ENCODE measurements at regions not wholly inside any gene's neighbourhood (a gene's known extent, or its start where the extent isn't known, plus 50 kb on each side); places are given as distances from the start of the nearest gene placed in this dataset.
"Not testable (repeated sequence)": the region's sequence is repeated elsewhere in the genome, so short reads cannot be mapped to it uniquely, and the experiment has no call there.

GRCh38 chr14:45756412-45756811 lies 503.4 kb upstream of the MIS18BP1 start:
- H3K4me1 Mint-ChIP-seq; POLR2A ChIA-PET; H3K27ac Mint-ChIP-seq; ATAC-seq; CTCF ChIA-PET; H3K27me3 Mint-ChIP-seq; DNase-seq; intact Hi-C loops (cut with DNase I, micrococcal nuclease); H3K36me3 Mint-ChIP-seq (ENCODE audit: low read depth); H3K4me3 Mint-ChIP-seq: not testable (repeated sequence)
- peaks cover 24% of the 10 kb centered on the region for H3K9me3 Mint-ChIP-seq (ENCODE audit: low read depth)

- Mint-ChIP-seq H3K4me1 (no peaks in the 10 kb centered on the region), H3K9me3 (ENCODE audit: low read depth) (peaks cover 10% of the 10 kb centered on the region), H3K4me3 (no peak overlapping the region), H3K36me3 (ENCODE audit: low read depth) (no peaks in the 10 kb centered on the region), H3K27me3 (no peaks in the 10 kb centered on the region), H3K27ac (no peak overlapping the region)
- no peak for ATAC-seq
- DNase-seq, result no peak
- ChIA-PET POLR2A (no interaction called here), CTCF (no interaction called here)
- intact Hi-C loops (cut with DNase I, micrococcal nuclease), result no loop called here
Measured at GRCh38 chr14:45743884-45744283, 490.9 kb upstream of the MIS18BP1 start.

- no peak overlapping the region for H3K4me3 Mint-ChIP-seq
- no peaks in the 10 kb centered on the region for H3K27me3 Mint-ChIP-seq
- H3K4me1 Mint-ChIP-seq, result no peaks in the 10 kb centered on the region
- H3K9me3 Mint-ChIP-seq (ENCODE audit: low read depth), result peaks cover 12% of the 10 kb centered on the region
- POLR2A ChIA-PET, result no interaction called here
- intact Hi-C loops (cut with DNase I, micrococcal nuclease), result no loop called here
- no peaks in the 10 kb centered on the region for H3K36me3 Mint-ChIP-seq (ENCODE audit: low read depth)
- DNase-seq (no peak), ATAC-seq (no peak)
- no peak overlapping the region for H3K27ac Mint-ChIP-seq
- CTCF ChIA-PET, result no interaction called here
Measured at GRCh38 chr14:45742187-45742586, 489.2 kb upstream of the MIS18BP1 start.

GRCh38 chr14:45728434-45729225 lies 475.6 kb upstream of the MIS18BP1 start:
- H3K4me1 Mint-ChIP-seq, result no peaks in the 10 kb centered on the region
- no peaks in the 10 kb centered on the region for H3K27me3 Mint-ChIP-seq
- no peaks in the 10 kb centered on the region for H3K36me3 Mint-ChIP-seq (ENCODE audit: low read depth)
- H3K4me3 Mint-ChIP-seq, result no peak overlapping the region
- no peak for ATAC-seq
- H3K27ac Mint-ChIP-seq, result no peak overlapping the region
- no peak for DNase-seq
- CTCF ChIA-PET, result no interaction called here
- peaks cover 4% of the 10 kb centered on the region for H3K9me3 Mint-ChIP-seq (ENCODE audit: low read depth)
- POLR2A ChIA-PET, result no interaction called here
- intact Hi-C loops (cut with DNase I, micrococcal nuclease), result no loop called here

GRCh38 chr14:45727133-45727532 lies 474.1 kb upstream of the MIS18BP1 start:
- no peak for ATAC-seq
- ChIA-PET CTCF (no interaction called here), POLR2A (no interaction called here)
- no peak for DNase-seq
- Mint-ChIP-seq H3K4me1 (no peaks in the 10 kb centered on the region), H3K27me3 (no peaks in the 10 kb centered on the region), H3K27ac (no peak overlapping the region), H3K36me3 (ENCODE audit: low read depth) (no peaks in the 10 kb centered on the region), H3K9me3 (ENCODE audit: low read depth) (peaks cover 7% of the 10 kb centered on the region), H3K4me3 (no peak overlapping the region)
- intact Hi-C loops (cut with DNase I, micrococcal nuclease), result no loop called here

GRCh38 chr14:45721472-45721871 lies 468.5 kb upstream of the MIS18BP1 start:
- Mint-ChIP-seq H3K9me3 (ENCODE audit: low read depth) (peaks cover 18% of the 10 kb centered on the region), H3K4me1 (no peaks in the 10 kb centered on the region), H3K4me3 (no peak overlapping the region), H3K36me3 (ENCODE audit: low read depth) (no peaks in the 10 kb centered on the region), H3K27me3 (no peaks in the 10 kb centered on the region), H3K27ac (no peak overlapping the region)
- POLR2A ChIA-PET, result no interaction called here
- no peak for DNase-seq
- no peak for ATAC-seq
- CTCF ChIA-PET, result no interaction called here
- intact Hi-C loops (cut with DNase I, micrococcal nuclease), result no loop called here

- intact Hi-C loops (cut with DNase I, micrococcal nuclease), result loop anchor here in 1 of 2 experiments (10.0 kb wide), 1 partner anchor 292 kb away; no protein-coding TSS in a partner anchor
- Mint-ChIP-seq H3K4me3 (no peak overlapping the region), H3K9me3 (ENCODE audit: low read depth) (peaks cover 24% of the 10 kb centered on the region), H3K27ac (no peak overlapping the region), H3K4me1 (no peaks in the 10 kb centered on the region), H3K36me3 (ENCODE audit: low read depth) (no peaks in the 10 kb centered on the region), H3K27me3 (no peaks in the 10 kb centered on the region)
- ChIA-PET CTCF (interaction anchor here (1.1 kb wide), 1 partner anchor 9 kb away, joined by 3 read pairs; no protein-coding TSS in a partner anchor), POLR2A (no interaction called here)
- DNase-seq (no peak), ATAC-seq (no peak)
Measured at GRCh38 chr14:45716572-45716971, 463.6 kb upstream of the MIS18BP1 start.

GRCh38 chr14:45715946-45716345 lies 462.9 kb upstream of the MIS18BP1 start:
- CTCF ChIA-PET, result no interaction called here

GRCh38 chr14:45709541-45709940 lies 456.5 kb upstream of the MIS18BP1 start:
- CTCF ChIA-PET, result no interaction called here
- intact Hi-C loops (cut with DNase I, micrococcal nuclease), result no loop called here
- no peak overlapping the region for H3K4me3 Mint-ChIP-seq
- H3K4me1 Mint-ChIP-seq, result no peaks in the 10 kb centered on the region
- no peaks in the 10 kb centered on the region for H3K27me3 Mint-ChIP-seq
- DNase-seq, result no peak
- H3K27ac Mint-ChIP-seq, result no peak overlapping the region
- H3K36me3 Mint-ChIP-seq (ENCODE audit: low read depth), result no peaks in the 10 kb centered on the region
- POLR2A ChIA-PET, result no interaction called here
- ATAC-seq, result no peak
- H3K9me3 Mint-ChIP-seq (ENCODE audit: low read depth), result peaks cover 8% of the 10 kb centered on the region

More at GRCh38 chr14:45715946-45716345, 462.9 kb upstream of the MIS18BP1 start:
- intact Hi-C loops (cut with DNase I, micrococcal nuclease), result loop anchor here in 1 of 2 experiments (10.0 kb wide), 1 partner anchor 291 kb away; no protein-coding TSS in a partner anchor
- no peak for DNase-seq
- Mint-ChIP-seq H3K9me3 (ENCODE audit: low read depth) (peaks cover 24% of the 10 kb centered on the region), H3K4me1 (no peaks in the 10 kb centered on the region), H3K27ac (no peak overlapping the region), H3K4me3 (no peak overlapping the region), H3K27me3 (no peaks in the 10 kb centered on the region), H3K36me3 (ENCODE audit: low read depth) (no peaks in the 10 kb centered on the region)
- POLR2A ChIA-PET, result no interaction called here
- ATAC-seq, result no peak

- CTCF ChIA-PET, result no interaction called here
- POLR2A ChIA-PET, result no interaction called here
- no peak for ATAC-seq
- no peaks in the 10 kb centered on the region for H3K4me1 Mint-ChIP-seq
- intact Hi-C loops (cut with DNase I, micrococcal nuclease), result no loop called here
- H3K27me3 Mint-ChIP-seq, result no peaks in the 10 kb centered on the region
- H3K9me3 Mint-ChIP-seq (ENCODE audit: low read depth), result peaks cover 5% of the 10 kb centered on the region
- H3K36me3 Mint-ChIP-seq (ENCODE audit: low read depth), result no peaks in the 10 kb centered on the region
- no peak for DNase-seq
- H3K4me3 Mint-ChIP-seq, result no peak overlapping the region
- H3K27ac Mint-ChIP-seq, result no peak overlapping the region
Measured at GRCh38 chr14:45705940-45706534, 453.0 kb upstream of the MIS18BP1 start.

GRCh38 chr14:45699471-45699870 lies 446.5 kb upstream of the MIS18BP1 start:
- Mint-ChIP-seq H3K27me3 (no peaks in the 10 kb centered on the region), H3K4me1 (no peaks in the 10 kb centered on the region), H3K36me3 (ENCODE audit: low read depth) (no peaks in the 10 kb centered on the region), H3K4me3 (no peak overlapping the region), H3K27ac (no peak overlapping the region), H3K9me3 (ENCODE audit: low read depth) (peaks cover 9% of the 10 kb centered on the region)
- POLR2A ChIA-PET, result no interaction called here
- intact Hi-C loops (cut with DNase I, micrococcal nuclease), result no loop called here
- CTCF ChIA-PET, result no interaction called here
- ATAC-seq (no peak), DNase-seq (no peak)

GRCh38 chr14:45698462-45699134 lies 445.6 kb upstream of the MIS18BP1 start:
- Mint-ChIP-seq H3K27ac (no peak overlapping the region), H3K4me1 (no peaks in the 10 kb centered on the region), H3K36me3 (ENCODE audit: low read depth) (no peaks in the 10 kb centered on the region), H3K4me3 (no peak overlapping the region), H3K9me3 (ENCODE audit: low read depth) (peaks cover 9% of the 10 kb centered on the region), H3K27me3 (no peaks in the 10 kb centered on the region)
- ATAC-seq, result no peak
- ChIA-PET CTCF (no interaction called here), POLR2A (no interaction called here)
- DNase-seq, result no peak
- intact Hi-C loops (cut with DNase I, micrococcal nuclease), result no loop called here

Data from activated CD4-positive, alpha-beta T cell treated with anti-CD3 and anti-CD28 coated beads for 36 hours (primary cell).